GM18498 (cell line): ENCODE measurements at regions not wholly inside any gene's neighbourhood (a gene's known extent, or its start where the extent isn't known, plus 50 kb on each side); places are given as distances from the start of the nearest gene placed in this dataset.
"Not testable (repeated sequence)": the region's sequence is repeated elsewhere in the genome, so short reads cannot be mapped to it uniquely, and the experiment has no call there.

ENCODE experiments used
- ATAC-seq: cut with Tn5 transposase; IDR thresholded peaks from one replicate; pipeline ENCODE4 v1.9.1; 2021; ENCODE audit warnings: mild to moderate bottlenecking, moderate library complexity; ENCODE audit not compliant: unreplicated experiment

- no peak for ATAC-seq
Observed at GRCh38 chr13:70571221-70571620, 463.0 kb upstream of the KLHL1 start.

- ATAC-seq = peak; percentile 83
Observed at GRCh38 chr13:70568571-70568970, 460.3 kb upstream of the KLHL1 start.

- ATAC-seq = no peak
Observed at GRCh38 chr13:70544706-70545105, 436.5 kb upstream of the KLHL1 start.

- ATAC-seq = no peak
Observed at GRCh38 chr13:70541451-70541850, 433.2 kb upstream of the KLHL1 start.

- no peak for ATAC-seq
Observed at GRCh38 chr13:70534466-70534865, 426.2 kb upstream of the KLHL1 start.

GRCh38 chr13:70529652-70530051, 421.4 kb upstream of the KLHL1 start:
- no peak for ATAC-seq

- no peak for ATAC-seq
Observed at GRCh38 chr13:70527599-70527998, 419.3 kb upstream of the KLHL1 start.

GRCh38 chr13:70523622-70524021, 415.4 kb upstream of the KLHL1 start:
- no peak for ATAC-seq

GRCh38 chr13:70520275-70521036, 412.2 kb upstream of the KLHL1 start:
- ATAC-seq = no peak

GRCh38 chr13:70518081-70518480, 409.8 kb upstream of the KLHL1 start:
- no peak for ATAC-seq

- no peak for ATAC-seq
Observed at GRCh38 chr13:70516226-70516625, 408.0 kb upstream of the KLHL1 start.

- not testable (repeated sequence) for ATAC-seq
Observed at GRCh38 chr13:70511861-70512417, 403.7 kb upstream of the KLHL1 start.

- no peak for ATAC-seq
Observed at GRCh38 chr13:70505809-70506208, 397.6 kb upstream of the KLHL1 start.

- no peak for ATAC-seq
Observed at GRCh38 chr13:70502944-70503343, 394.7 kb upstream of the KLHL1 start.

- ATAC-seq = no peak
Observed at GRCh38 chr13:70490320-70490935, 382.2 kb upstream of the KLHL1 start.

GRCh38 chr13:70484931-70485330, 376.7 kb upstream of the KLHL1 start:
- ATAC-seq = no peak

- no peak for ATAC-seq
Observed at GRCh38 chr13:70483599-70484276, 375.5 kb upstream of the KLHL1 start.

- no peak for ATAC-seq
Observed at GRCh38 chr13:70473907-70474306, 365.7 kb upstream of the KLHL1 start.

GRCh38 chr13:70469077-70469476, 360.8 kb upstream of the KLHL1 start:
- no peak for ATAC-seq

- no peak for ATAC-seq
Observed at GRCh38 chr13:70457474-70457873, 349.2 kb upstream of the KLHL1 start.

GRCh38 chr13:70448820-70449219, 340.6 kb upstream of the KLHL1 start:
- no peak for ATAC-seq
